ENCODE measurements at regions not wholly inside any gene's neighbourhood (a gene's known extent, or its start where the extent isn't known, plus 50 kb on each side); places are given as distances from the start of the nearest gene placed in this dataset.

- DNase-seq (no peak), ATAC-seq (ENCODE audit: low read depth in 2 of 2) (no peak)
- no peaks in the 10 kb centered on the region for H3K9me3 ChIP-seq (ENCODE audit: control insufficient read depth in 2 of 2, low read length in 2 of 2)
- peaks cover 3 to 21% (median 6%) of the 10 kb centered on the region in 7 donors for H3K9me3 Mint-ChIP-seq
- no peaks in the 10 kb centered on the region for H3K27me3 Mint-ChIP-seq
- no peak overlapping the region for H3K27ac ChIP-seq (ENCODE audit: insufficient read depth, low read length, poor library complexity, severe bottlenecking)
- H3K4me3 Mint-ChIP-seq, result no peak overlapping the region
- H3K4me1 ChIP-seq (ENCODE audit: control insufficient read depth, insufficient read depth, low read length, poor library complexity, severe bottlenecking), result no peaks in the 10 kb centered on the region
- H3K4me1 Mint-ChIP-seq, result no peaks in the 10 kb centered on the region
- H3K27ac Mint-ChIP-seq, result no peak overlapping the region
- H3K4me3 ChIP-seq (ENCODE audit: low read depth, low read length), result no peak overlapping the region
- no peaks in the 10 kb centered on the region for H3K36me3 ChIP-seq (ENCODE audit: control insufficient read depth, insufficient read depth, low read length)
- H3K27me3 ChIP-seq (ENCODE audit: control insufficient read depth, insufficient read depth, low read length), result no peaks in the 10 kb centered on the region
- no peaks in the 10 kb centered on the region for H3K36me3 Mint-ChIP-seq
These were observed 496.1 kb downstream of the NFIB start for GRCh38 chr9:13817754-13818278.

- no peaks in the 10 kb centered on the region for H3K4me1 ChIP-seq (ENCODE audit: control insufficient read depth, insufficient read depth, low read length, poor library complexity, severe bottlenecking)
- H3K27me3 Mint-ChIP-seq, result no peaks in the 10 kb centered on the region
- no peaks in the 10 kb centered on the region for H3K9me3 ChIP-seq (ENCODE audit: control insufficient read depth in 2 of 2, low read length in 2 of 2)
- H3K9me3 Mint-ChIP-seq, result peaks cover 3 to 27% (median 6%) of the 10 kb centered on the region in 7 donors
- H3K27ac Mint-ChIP-seq, result no peak overlapping the region
- no peak for DNase-seq
- no peaks in the 10 kb centered on the region for H3K27me3 ChIP-seq (ENCODE audit: control insufficient read depth, insufficient read depth, low read length)
- no peak overlapping the region for H3K4me3 Mint-ChIP-seq
- no peaks in the 10 kb centered on the region for H3K4me1 Mint-ChIP-seq
- no peaks in the 10 kb centered on the region for H3K36me3 ChIP-seq (ENCODE audit: control insufficient read depth, insufficient read depth, low read length)
- H3K4me3 ChIP-seq (ENCODE audit: low read depth, low read length), result no peak overlapping the region
- no peaks in the 10 kb centered on the region for H3K36me3 Mint-ChIP-seq
- no peak for ATAC-seq (ENCODE audit: low read depth in 2 of 2)
- H3K27ac ChIP-seq (ENCODE audit: insufficient read depth, low read length, poor library complexity, severe bottlenecking), result no peak overlapping the region
These were observed 497.1 kb downstream of the NFIB start for GRCh38 chr9:13816837-13817236.

- Histone ChIP-seq H3K27ac (ENCODE audit: insufficient read depth, low read length, poor library complexity, severe bottlenecking) (no peak overlapping the region), H3K27me3 (ENCODE audit: control insufficient read depth, insufficient read depth, low read length) (no peaks in the 10 kb centered on the region), H3K36me3 (ENCODE audit: control insufficient read depth, insufficient read depth, low read length) (no peaks in the 10 kb centered on the region), H3K4me3 (ENCODE audit: low read depth, low read length) (no peak overlapping the region), H3K9me3 (ENCODE audit: control insufficient read depth in 2 of 2, low read length in 2 of 2) (no peaks in the 10 kb centered on the region), H3K4me1 (ENCODE audit: control insufficient read depth, insufficient read depth, low read length, poor library complexity, severe bottlenecking) (no peaks in the 10 kb centered on the region)
- Mint-ChIP-seq H3K36me3 (no peaks in the 10 kb centered on the region), H3K4me3 (no peak overlapping the region), H3K27me3 (no peaks in the 10 kb centered on the region), H3K4me1 (no peaks in the 10 kb centered on the region), H3K9me3 (peaks cover 3 to 24% (median 4%) of the 10 kb centered on the region in 7 donors), H3K27ac (no peak overlapping the region)
- no peak for ATAC-seq (ENCODE audit: low read depth in 2 of 2)
- DNase-seq, result no peak
These were observed 499.1 kb downstream of the NFIB start for GRCh38 chr9:13814647-13815400.

- Histone ChIP-seq H3K4me1 (ENCODE audit: control insufficient read depth, insufficient read depth, low read length, poor library complexity, severe bottlenecking) (no peaks in the 10 kb centered on the region), H3K27me3 (ENCODE audit: control insufficient read depth, insufficient read depth, low read length) (no peaks in the 10 kb centered on the region), H3K4me3 (ENCODE audit: low read depth, low read length) (no peak overlapping the region), H3K36me3 (ENCODE audit: control insufficient read depth, insufficient read depth, low read length) (no peaks in the 10 kb centered on the region), H3K27ac (ENCODE audit: insufficient read depth, low read length, poor library complexity, severe bottlenecking) (no peak overlapping the region), H3K9me3 (ENCODE audit: control insufficient read depth in 2 of 2, low read length in 2 of 2) (no peaks in the 10 kb centered on the region)
- DNase-seq, result no peak
- no peak for ATAC-seq (ENCODE audit: low read depth in 2 of 2)
- no peaks in the 10 kb centered on the region for H3K4me1 Mint-ChIP-seq
- no peaks in the 10 kb centered on the region for H3K36me3 Mint-ChIP-seq
- no peak overlapping the region for H3K27ac Mint-ChIP-seq
- no peaks in the 10 kb centered on the region for H3K27me3 Mint-ChIP-seq
- H3K4me3 Mint-ChIP-seq, result no peak overlapping the region
- H3K9me3 Mint-ChIP-seq, result peaks cover 5 to 36% (median 10%) of the 10 kb centered on the region in 7 donors
These were observed 502.1 kb downstream of the NFIB start for GRCh38 chr9:13811876-13812275.

- no peak overlapping the region for H3K27ac Mint-ChIP-seq
- ATAC-seq (ENCODE audit: low read depth in 2 of 2), result no peak
These were observed 503.4 kb downstream of the NFIB start for GRCh38 chr9:13810510-13810909.

GRCh38 chr9:13809401-13809800 lies 504.5 kb downstream of the NFIB start:
- ATAC-seq (ENCODE audit: low read depth in 2 of 2) (no peak), DNase-seq (no peak)
- H3K4me1 Mint-ChIP-seq, result no peaks in the 10 kb centered on the region
- no peaks in the 10 kb centered on the region for H3K9me3 ChIP-seq (ENCODE audit: control insufficient read depth in 2 of 2, low read length in 2 of 2)
- no peak overlapping the region for H3K27ac Mint-ChIP-seq
- H3K27ac ChIP-seq (ENCODE audit: insufficient read depth, low read length, poor library complexity, severe bottlenecking), result no peak overlapping the region
- no peaks in the 10 kb centered on the region for H3K27me3 ChIP-seq (ENCODE audit: control insufficient read depth, insufficient read depth, low read length)
- H3K36me3 ChIP-seq (ENCODE audit: control insufficient read depth, insufficient read depth, low read length), result no peaks in the 10 kb centered on the region
- H3K36me3 Mint-ChIP-seq, result no peaks in the 10 kb centered on the region
- H3K4me3 ChIP-seq (ENCODE audit: low read depth, low read length), result no peak overlapping the region
- no peak overlapping the region for H3K4me3 Mint-ChIP-seq
- peaks cover 3 to 34% (median 12%) of the 10 kb centered on the region in 7 donors for H3K9me3 Mint-ChIP-seq
- H3K4me1 ChIP-seq (ENCODE audit: control insufficient read depth, insufficient read depth, low read length, poor library complexity, severe bottlenecking), result no peaks in the 10 kb centered on the region
- H3K27me3 Mint-ChIP-seq, result no peaks in the 10 kb centered on the region

More at GRCh38 chr9:13810510-13810909, 503.4 kb downstream of the NFIB start:
- Mint-ChIP-seq H3K4me1 (no peaks in the 10 kb centered on the region), H3K9me3 (peaks cover 5 to 39% (median 12%) of the 10 kb centered on the region in 7 donors), H3K4me3 (no peak overlapping the region), H3K36me3 (no peaks in the 10 kb centered on the region), H3K27me3 (no peaks in the 10 kb centered on the region)
- Histone ChIP-seq H3K4me1 (ENCODE audit: control insufficient read depth, insufficient read depth, low read length, poor library complexity, severe bottlenecking) (no peaks in the 10 kb centered on the region), H3K27ac (ENCODE audit: insufficient read depth, low read length, poor library complexity, severe bottlenecking) (no peak overlapping the region), H3K4me3 (ENCODE audit: low read depth, low read length) (no peak overlapping the region), H3K36me3 (ENCODE audit: control insufficient read depth, insufficient read depth, low read length) (no peaks in the 10 kb centered on the region), H3K9me3 (ENCODE audit: control insufficient read depth in 2 of 2, low read length in 2 of 2) (no peaks in the 10 kb centered on the region), H3K27me3 (ENCODE audit: control insufficient read depth, insufficient read depth, low read length) (no peaks in the 10 kb centered on the region)
- no peak for DNase-seq

GRCh38 chr9:13807118-13807517 lies 506.8 kb downstream of the NFIB start:
- Mint-ChIP-seq H3K27ac (no peak overlapping the region), H3K4me1 (no peaks in the 10 kb centered on the region), H3K36me3 (no peaks in the 10 kb centered on the region), H3K4me3 (no peak overlapping the region), H3K27me3 (no peaks in the 10 kb centered on the region), H3K9me3 (peaks cover 3 to 27% (median 12%) of the 10 kb centered on the region in 7 donors)
- no peak for ATAC-seq (ENCODE audit: low read depth in 2 of 2)
- Histone ChIP-seq H3K36me3 (ENCODE audit: control insufficient read depth, insufficient read depth, low read length) (no peaks in the 10 kb centered on the region), H3K9me3 (ENCODE audit: control insufficient read depth in 2 of 2, low read length in 2 of 2) (no peaks in the 10 kb centered on the region), H3K4me3 (ENCODE audit: low read depth, low read length) (no peak overlapping the region), H3K4me1 (ENCODE audit: control insufficient read depth, insufficient read depth, low read length, poor library complexity, severe bottlenecking) (no peaks in the 10 kb centered on the region), H3K27ac (ENCODE audit: insufficient read depth, low read length, poor library complexity, severe bottlenecking) (no peak overlapping the region), H3K27me3 (ENCODE audit: control insufficient read depth, insufficient read depth, low read length) (no peaks in the 10 kb centered on the region)
- no peak for DNase-seq

- Histone ChIP-seq H3K27me3 (ENCODE audit: control insufficient read depth, insufficient read depth, low read length) (no peaks in the 10 kb centered on the region), H3K27ac (ENCODE audit: insufficient read depth, low read length, poor library complexity, severe bottlenecking) (no peak overlapping the region), H3K4me3 (ENCODE audit: low read depth, low read length) (no peak overlapping the region), H3K36me3 (ENCODE audit: control insufficient read depth, insufficient read depth, low read length) (no peaks in the 10 kb centered on the region), H3K9me3 (ENCODE audit: control insufficient read depth in 2 of 2, low read length in 2 of 2) (no peaks in the 10 kb centered on the region), H3K4me1 (ENCODE audit: control insufficient read depth, insufficient read depth, low read length, poor library complexity, severe bottlenecking) (no peaks in the 10 kb centered on the region)
- ATAC-seq (ENCODE audit: low read depth in 2 of 2) (no peak), DNase-seq (no peak)
- no peaks in the 10 kb centered on the region for H3K27me3 Mint-ChIP-seq
- H3K9me3 Mint-ChIP-seq, result peaks cover 3 to 24% (median 12%) of the 10 kb centered on the region in 7 donors
- no peaks in the 10 kb centered on the region for H3K36me3 Mint-ChIP-seq
- H3K27ac Mint-ChIP-seq, result no peak overlapping the region
- H3K4me3 Mint-ChIP-seq, result no peak overlapping the region
- H3K4me1 Mint-ChIP-seq, result no peaks in the 10 kb centered on the region
These were observed 507.2 kb downstream of the NFIB start for GRCh38 chr9:13806714-13807113.

Data from CD4-positive, CD25-positive, alpha-beta regulatory T cell (primary cell).